ENCODE measurements at regions not wholly inside any gene's neighbourhood (a gene's known extent, or its start where the extent isn't known, plus 50 kb on each side); places are given as distances from the start of the nearest gene placed in this dataset.

DNA sequence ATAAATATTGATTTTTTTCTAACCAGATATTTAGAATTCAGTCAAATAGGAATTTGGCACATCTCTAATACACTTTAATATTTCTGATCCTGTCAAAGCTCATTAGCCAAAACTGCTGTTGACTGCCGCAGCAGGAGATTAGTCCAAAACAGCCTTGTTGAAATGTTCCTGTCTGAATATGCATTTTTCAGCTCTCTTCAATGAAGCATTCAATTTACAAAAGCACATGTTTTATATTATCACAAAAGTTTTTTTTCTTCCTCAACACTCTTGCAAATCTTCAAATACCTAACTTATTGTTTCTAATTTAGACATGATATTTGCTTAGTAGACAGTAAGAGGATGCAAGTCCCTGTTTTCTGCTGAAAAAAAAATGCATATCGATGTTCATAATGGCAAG, 140.9 kb downstream of the SPATA18 start:
- DNase-seq (ENCODE audit: low spot score), result no peak
- in situ Hi-C loops (cut with MboI; ENCODE audit: low pct_unique_long_range_greater_than_20kb, low sequenced_read_pairs, unreplicated experiment), result no loop called here
- TF ChIP-seq, protein P1, sequence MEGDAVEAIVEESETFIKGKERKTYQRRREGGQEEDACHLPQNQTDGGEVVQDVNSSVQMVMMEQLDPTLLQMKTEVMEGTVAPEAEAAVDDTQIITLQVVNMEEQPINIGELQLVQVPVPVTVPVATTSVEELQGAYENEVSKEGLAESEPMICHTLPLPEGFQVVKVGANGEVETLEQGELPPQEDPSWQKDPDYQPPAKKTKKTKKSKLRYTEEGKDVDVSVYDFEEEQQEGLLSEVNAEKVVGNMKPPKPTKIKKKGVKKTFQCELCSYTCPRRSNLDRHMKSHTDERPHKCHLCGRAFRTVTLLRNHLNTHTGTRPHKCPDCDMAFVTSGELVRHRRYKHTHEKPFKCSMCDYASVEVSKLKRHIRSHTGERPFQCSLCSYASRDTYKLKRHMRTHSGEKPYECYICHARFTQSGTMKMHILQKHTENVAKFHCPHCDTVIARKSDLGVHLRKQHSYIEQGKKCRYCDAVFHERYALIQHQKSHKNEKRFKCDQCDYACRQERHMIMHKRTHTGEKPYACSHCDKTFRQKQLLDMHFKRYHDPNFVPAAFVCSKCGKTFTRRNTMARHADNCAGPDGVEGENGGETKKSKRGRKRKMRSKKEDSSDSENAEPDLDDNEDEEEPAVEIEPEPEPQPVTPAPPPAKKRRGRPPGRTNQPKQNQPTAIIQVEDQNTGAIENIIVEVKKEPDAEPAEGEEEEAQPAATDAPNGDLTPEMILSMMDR (IDR thresholded peaks at IDR 0.05; ENCODE audit: extremely low read depth, insufficient read depth, missing control alignments), result no peak

- DNase-seq (ENCODE audit: low spot score), result no peak
- TF ChIP-seq, protein P1 (IDR thresholded peaks at IDR 0.05; ENCODE audit: extremely low read depth, insufficient read depth, missing control alignments), result no peak
- in situ Hi-C loops (cut with MboI; ENCODE audit: low pct_unique_long_range_greater_than_20kb, low sequenced_read_pairs, unreplicated experiment), result no loop called here
Measured at GRCh38 chr4:52192721-52193135, 141.6 kb downstream of the SPATA18 start.

DNA sequence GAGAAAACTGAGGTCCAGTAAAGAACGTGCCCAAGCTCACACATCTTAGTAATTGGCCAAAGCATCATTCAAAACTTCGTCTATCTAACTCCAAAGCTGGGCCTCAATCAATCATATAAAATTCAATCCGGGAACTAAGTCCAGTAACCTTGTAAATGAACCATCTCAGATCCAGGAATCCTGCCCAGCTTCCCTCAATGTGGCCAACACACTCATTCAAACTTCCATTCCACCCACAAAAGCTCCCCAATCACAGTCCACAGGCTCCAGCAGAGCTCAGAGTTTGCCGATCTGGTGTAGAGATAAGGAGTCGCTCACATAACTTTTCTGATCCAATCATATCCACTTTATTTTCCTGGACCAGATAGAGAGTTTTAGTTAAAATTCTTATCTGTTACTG, 144.8 kb downstream of the SPATA18 start:
- in situ Hi-C loops (cut with MboI; ENCODE audit: low pct_unique_long_range_greater_than_20kb, low sequenced_read_pairs, unreplicated experiment), result no loop called here
- TF ChIP-seq, protein P1 (IDR thresholded peaks at IDR 0.05; ENCODE audit: extremely low read depth, insufficient read depth, missing control alignments), result no peak
- no peak for DNase-seq (ENCODE audit: low spot score)

DNA sequence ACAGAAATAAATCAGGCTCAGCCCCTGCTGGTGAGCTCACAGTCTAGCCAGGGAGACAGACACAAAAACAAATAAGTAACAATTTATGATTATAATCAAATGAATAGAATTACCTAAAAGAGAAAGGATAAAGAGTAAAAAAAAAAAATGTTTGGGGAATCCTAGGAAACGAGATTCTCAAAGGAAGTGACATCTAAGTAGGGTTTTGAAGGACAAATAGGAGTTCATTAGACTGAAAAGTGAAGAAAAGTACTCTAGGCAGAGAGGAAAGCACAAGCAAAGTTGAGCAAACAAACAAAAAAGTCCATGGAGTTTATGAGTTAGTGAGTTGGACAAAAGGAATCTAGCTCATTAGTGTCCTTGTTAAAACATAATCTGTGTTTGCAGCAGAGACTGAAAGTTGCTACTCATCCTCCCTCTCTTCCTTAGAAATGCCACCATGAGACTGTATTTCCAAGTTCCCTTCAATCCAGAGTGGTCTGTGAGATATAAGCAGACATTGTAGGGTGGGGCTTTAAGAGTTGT, 145.6 kb downstream of the SPATA18 start:
- in situ Hi-C loops (cut with MboI; ENCODE audit: low pct_unique_long_range_greater_than_20kb, low sequenced_read_pairs, unreplicated experiment), result no loop called here
- DNase-seq (ENCODE audit: low spot score), result no peak
- TF ChIP-seq, protein P1 (IDR thresholded peaks at IDR 0.05; ENCODE audit: extremely low read depth, insufficient read depth, missing control alignments), result no peak

- TF ChIP-seq, protein P1 (IDR thresholded peaks at IDR 0.05; ENCODE audit: extremely low read depth, insufficient read depth, missing control alignments), result no peak
- no peak for DNase-seq (ENCODE audit: low spot score)
- in situ Hi-C loops (cut with MboI; ENCODE audit: low pct_unique_long_range_greater_than_20kb, low sequenced_read_pairs, unreplicated experiment), result no loop called here
Measured at GRCh38 chr4:52197306-52197705, 146.2 kb downstream of the SPATA18 start.

- DNase-seq (ENCODE audit: low spot score), result no peak
- TF ChIP-seq, protein P1 (IDR thresholded peaks at IDR 0.05; ENCODE audit: extremely low read depth, insufficient read depth, missing control alignments), result no peak
- in situ Hi-C loops (cut with MboI; ENCODE audit: low pct_unique_long_range_greater_than_20kb, low sequenced_read_pairs, unreplicated experiment), result no loop called here
Measured at GRCh38 chr4:52198294-52198693, 147.2 kb downstream of the SPATA18 start.

All from GM13977 (cell line).